ENCODE measurements at regions not wholly inside any gene's neighbourhood (a gene's known extent, or its start where the extent isn't known, plus 50 kb on each side); places are given as distances from the start of the nearest gene placed in this dataset.

GRCh38 chr10:10927608-10928007 lies 90.1 kb upstream of the CELF2 start:
- TF ChIP-seq, protein P1, sequence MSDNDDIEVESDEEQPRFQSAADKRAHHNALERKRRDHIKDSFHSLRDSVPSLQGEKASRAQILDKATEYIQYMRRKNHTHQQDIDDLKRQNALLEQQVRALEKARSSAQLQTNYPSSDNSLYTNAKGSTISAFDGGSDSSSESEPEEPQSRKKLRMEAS (IDR thresholded peaks at IDR 0.05), result no peak
- TF ChIP-seq, protein P2, sequence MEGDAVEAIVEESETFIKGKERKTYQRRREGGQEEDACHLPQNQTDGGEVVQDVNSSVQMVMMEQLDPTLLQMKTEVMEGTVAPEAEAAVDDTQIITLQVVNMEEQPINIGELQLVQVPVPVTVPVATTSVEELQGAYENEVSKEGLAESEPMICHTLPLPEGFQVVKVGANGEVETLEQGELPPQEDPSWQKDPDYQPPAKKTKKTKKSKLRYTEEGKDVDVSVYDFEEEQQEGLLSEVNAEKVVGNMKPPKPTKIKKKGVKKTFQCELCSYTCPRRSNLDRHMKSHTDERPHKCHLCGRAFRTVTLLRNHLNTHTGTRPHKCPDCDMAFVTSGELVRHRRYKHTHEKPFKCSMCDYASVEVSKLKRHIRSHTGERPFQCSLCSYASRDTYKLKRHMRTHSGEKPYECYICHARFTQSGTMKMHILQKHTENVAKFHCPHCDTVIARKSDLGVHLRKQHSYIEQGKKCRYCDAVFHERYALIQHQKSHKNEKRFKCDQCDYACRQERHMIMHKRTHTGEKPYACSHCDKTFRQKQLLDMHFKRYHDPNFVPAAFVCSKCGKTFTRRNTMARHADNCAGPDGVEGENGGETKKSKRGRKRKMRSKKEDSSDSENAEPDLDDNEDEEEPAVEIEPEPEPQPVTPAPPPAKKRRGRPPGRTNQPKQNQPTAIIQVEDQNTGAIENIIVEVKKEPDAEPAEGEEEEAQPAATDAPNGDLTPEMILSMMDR (IDR thresholded peaks at IDR 0.05), result no peak
- no peak for TF ChIP-seq RAD21 (conservative IDR thresholded peaks at IDR 0.05 in 1 of 2, IDR thresholded peaks at IDR 0.05 in 1 of 2)
- TF ChIP-seq POLR2A (IDR thresholded peaks at IDR 0.05; ENCODE audit: low read length), result no peak
- TF ChIP-seq SREBF2 (IDR thresholded peaks at IDR 0.05), result no peak
- no peak for TF ChIP-seq ZFP36 (IDR thresholded peaks at IDR 0.05; ENCODE audit: borderline replicate concordance, partially characterized antibody)
